Lower leg skin (tissue), 3 donors: ENCODE measurements at regions not wholly inside any gene's neighbourhood (a gene's known extent, or its start where the extent isn't known, plus 50 kb on each side); places are given as distances from the start of the nearest gene placed in this dataset.

ENCODE experiments used
- CTCF ChIP-seq, 3 donors: fragments of 450-650 bp; IDR thresholded peaks; one replicate each; pipeline ENCODE4 v1.5.1; 2016; ENCODE audit warnings: antibody characterized with exemption in 3 of 3, mild to moderate bottlenecking in 3 of 3, moderate library complexity in 2 of 3
- POLR2A ChIP-seq, 2 donors: fragments of 450-650 bp; IDR thresholded peaks; one replicate each; pipeline ENCODE4 v1.6.1; 2016 to 2017; ENCODE audit warnings: antibody characterized with exemption in 2 of 2, mild to moderate bottlenecking in 1 of 2, moderate library complexity in 1 of 2

GRCh38 chr9:115765060-115765459 is 388.5 kb upstream of the PAPPA start:
- TF ChIP-seq CTCF (IDR thresholded peaks at IDR 0.05) (no peak), POLR2A (IDR thresholded peaks at IDR 0.05) (no peak)
